Type B pancreatic cell (in vitro differentiated cells): ENCODE measurements at regions not wholly inside any gene's neighbourhood (a gene's known extent, or its start where the extent isn't known, plus 50 kb on each side); places are given as distances from the start of the nearest gene placed in this dataset.
A peak's percentile ranks its signal among the peaks of the same experiment; 100 is the strongest.

Experiments
- DNase-seq: peaks from one replicate; pipeline ENCODE4 v3.0.0; 2021; ENCODE audit warnings: mixed read lengths; ENCODE audit not compliant: unreplicated experiment; ENCODE audit errors: extremely low spot score
- H3K27ac Mint-ChIP-seq: 2 replicates; pipeline ENCODE4 v1.8.0; 2021; ENCODE audit warnings: mild to moderate bottlenecking, mixed read lengths
- H3K27me3 Mint-ChIP-seq: 2 replicates; pipeline ENCODE4 v1.8.0; 2021; ENCODE audit warnings: mixed read lengths
- H3K36me3 Mint-ChIP-seq: 2 replicates; pipeline ENCODE4 v1.8.0; 2021; ENCODE audit warnings: mixed read lengths
- H3K4me1 Mint-ChIP-seq: one replicate; pipeline ENCODE4 v1.8.0; 2021; ENCODE audit warnings: mixed read lengths; ENCODE audit not compliant: unreplicated experiment
- H3K4me3 Mint-ChIP-seq: 2 replicates; pipeline ENCODE4 v1.8.0; 2021; ENCODE audit warnings: mild to moderate bottlenecking, mixed read lengths
- H3K9me3 Mint-ChIP-seq: 2 replicates; pipeline ENCODE4 v1.8.0; 2021; ENCODE audit warnings: mixed read lengths
- CTCF ChIP-seq: fragments of 200-600 bp; sonication (generic); conservative IDR thresholded peaks from 2 replicates; pipeline ENCODE4 v1.5.0; 2021; ENCODE audit warnings: antibody characterized with exemption, mild to moderate bottlenecking

- Mint-ChIP-seq H3K4me1 (peaks cover 22% of the 10 kb centered on the region), H3K27ac (no peak overlapping the region), H3K27me3 (peaks cover 3% of the 10 kb centered on the region), H3K4me3 (no peak overlapping the region), H3K9me3 (no peaks in the 10 kb centered on the region), H3K36me3 (peaks cover 3% of the 10 kb centered on the region)
- no peak for DNase-seq
- TF ChIP-seq CTCF: no peak
Observed at GRCh38 chr19:28489126-28489660, 723.8 kb downstream of the UQCRFS1 start.

- H3K27me3 Mint-ChIP-seq: peaks cover 3% of the 10 kb centered on the region
- no peak overlapping the region for H3K27ac Mint-ChIP-seq
- no peaks in the 10 kb centered on the region for H3K9me3 Mint-ChIP-seq
- no peak overlapping the region for H3K4me3 Mint-ChIP-seq
- peaks cover 14% of the 10 kb centered on the region for H3K4me1 Mint-ChIP-seq
- no peak for DNase-seq
- TF ChIP-seq CTCF: no peak
- H3K36me3 Mint-ChIP-seq: peaks cover 3% of the 10 kb centered on the region
Observed at GRCh38 chr19:28487999-28488398, 725.0 kb downstream of the UQCRFS1 start.

- H3K9me3 Mint-ChIP-seq: no peaks in the 10 kb centered on the region
- peaks cover 3% of the 10 kb centered on the region for H3K36me3 Mint-ChIP-seq
- H3K27me3 Mint-ChIP-seq: peaks cover 3% of the 10 kb centered on the region
- peaks cover 10% of the 10 kb centered on the region for H3K4me1 Mint-ChIP-seq
- DNase-seq: no peak
- no peak for TF ChIP-seq CTCF
- H3K27ac Mint-ChIP-seq: no peak overlapping the region
- H3K4me3 Mint-ChIP-seq: no peak overlapping the region
Observed at GRCh38 chr19:28486926-28487325, 726.0 kb downstream of the UQCRFS1 start.

- Mint-ChIP-seq H3K36me3 (peaks cover 3% of the 10 kb centered on the region), H3K27me3 (peaks cover 3% of the 10 kb centered on the region), H3K9me3 (no peaks in the 10 kb centered on the region), H3K4me3 (no peak overlapping the region), H3K27ac (no peak overlapping the region), H3K4me1 (peaks cover 10% of the 10 kb centered on the region)
- no peak for DNase-seq
- TF ChIP-seq CTCF: no peak
Observed at GRCh38 chr19:28486473-28486872, 726.5 kb downstream of the UQCRFS1 start.

GRCh38 chr19:28485292-28485691 lies 727.7 kb downstream of the UQCRFS1 start:
- Mint-ChIP-seq H3K27ac (no peak overlapping the region), H3K9me3 (no peaks in the 10 kb centered on the region), H3K4me3 (no peak overlapping the region), H3K4me1 (peaks cover 9% of the 10 kb centered on the region), H3K36me3 (peaks cover 3% of the 10 kb centered on the region), H3K27me3 (peaks cover 3% of the 10 kb centered on the region)
- DNase-seq: no peak
- TF ChIP-seq CTCF: no peak

GRCh38 chr19:28483197-28483596 lies 729.8 kb downstream of the UQCRFS1 start:
- Mint-ChIP-seq H3K9me3 (no peaks in the 10 kb centered on the region), H3K36me3 (peaks cover 3% of the 10 kb centered on the region), H3K27ac (peak overlapping the region; percentile 19), H3K4me3 (no peak overlapping the region), H3K4me1 (peaks cover 4% of the 10 kb centered on the region), H3K27me3 (peaks cover 3% of the 10 kb centered on the region)
- no peak for DNase-seq
- TF ChIP-seq CTCF: no peak
